GM23338 (cell line): ENCODE measurements at regions not wholly inside any gene's neighbourhood (a gene's known extent, or its start where the extent isn't known, plus 50 kb on each side); places are given as distances from the start of the nearest gene placed in this dataset.

Experiments used
- ATAC-seq: fragments of 200-7000 bp; cut with Tn5 transposase; 3 replicates; pipeline ENCODE4 v1.9.1; 2020
- DNase-seq: peaks from one replicate; pipeline ENCODE4 v3.0.0-alpha.2; 2015; ENCODE audit warnings: low spot score
- H2AFZ ChIP-seq: fragments of 200-600 bp; sonication (generic); 2 replicates; pipeline ENCODE4 v1.8.0; 2016; ENCODE audit warnings: antibody characterized with exemption, mild to moderate bottlenecking, moderate library complexity
- H3F3A ChIP-seq: fragments of 200-600 bp; sonication (generic); replicated peaks from 2 replicates; pipeline ENCODE4 v1.8.0; 2017; ENCODE audit warnings: antibody characterized with exemption, mixed run types, low read depth
- H3K27ac ChIP-seq: fragments of 200-600 bp; sonication (generic); 2 replicates; pipeline ENCODE4 v1.6.1; 2016; ENCODE audit warnings: low read depth
- H3K27me3 ChIP-seq: fragments of 200-600 bp; sonication (generic); 2 replicates; pipeline ENCODE4 v1.8.0; 2016; ENCODE audit warnings: mild to moderate bottlenecking, mixed run types, moderate library complexity; ENCODE audit not compliant: insufficient read depth
- H3K36me3 ChIP-seq: fragments of 200-600 bp; sonication (generic); 2 replicates; pipeline ENCODE4 v1.8.0; 2016; ENCODE audit warnings: mild to moderate bottlenecking; ENCODE audit not compliant: insufficient read depth
- H3K4me1 ChIP-seq: fragments of 200-600 bp; sonication (generic); 2 replicates; pipeline ENCODE4 v1.8.0; 2016; ENCODE audit warnings: mild to moderate bottlenecking, moderate library complexity; ENCODE audit not compliant: insufficient read depth
- H3K4me2 ChIP-seq: fragments of 200-600 bp; sonication (generic); 2 replicates; pipeline ENCODE4 v1.7.1; 2017; ENCODE audit warnings: mixed run types
- H3K4me3 ChIP-seq: fragments of 200-600 bp; sonication (generic); 2 replicates; pipeline ENCODE4 v1.6.1; 2016; ENCODE audit warnings: mixed run types
- H3K79me2 ChIP-seq: fragments of 200-600 bp; sonication (generic); replicated peaks from 2 replicates; pipeline ENCODE4 v1.8.0; 2017; ENCODE audit warnings: mild to moderate bottlenecking; ENCODE audit not compliant: insufficient read depth
- H3K9me2 ChIP-seq: fragments of 200-600 bp; sonication (generic); 2 replicates; pipeline ENCODE4 v1.8.0; 2017; ENCODE audit not compliant: insufficient read depth
- H4K20me1 ChIP-seq: fragments of 200-600 bp; sonication (generic); replicated peaks from 2 replicates; pipeline ENCODE4 v1.8.0; 2017; ENCODE audit warnings: mild to moderate bottlenecking; ENCODE audit not compliant: insufficient read depth
- H3K27ac Mint-ChIP-seq: 2 replicates; pipeline ENCODE4 v1.8.0; 2020; ENCODE audit warnings: inconsistent platforms, mild to moderate bottlenecking, moderate library complexity, mixed read lengths
- H3K27me3 Mint-ChIP-seq: 3 replicates; pipeline ENCODE4 v1.8.0; 2022; ENCODE audit warnings: low read depth, mild to moderate bottlenecking, moderate library complexity, mixed read lengths, inconsistent platforms; ENCODE audit not compliant: insufficient read depth, poor library complexity
- H3K36me3 Mint-ChIP-seq: 3 replicates; pipeline ENCODE4 v1.8.0; 2021; ENCODE audit warnings: low read depth, mild to moderate bottlenecking, inconsistent platforms, moderate library complexity, mixed read lengths
- H3K4me1 Mint-ChIP-seq: 3 replicates; pipeline ENCODE4 v1.8.0; 2020; ENCODE audit warnings: mild to moderate bottlenecking, inconsistent platforms, mixed read lengths
- H3K4me3 Mint-ChIP-seq: 3 replicates; pipeline ENCODE4 v1.8.0; 2021; ENCODE audit warnings: moderate library complexity, mild to moderate bottlenecking, inconsistent platforms, mixed read lengths
- H3K9me3 Mint-ChIP-seq: 3 replicates; pipeline ENCODE4 v1.8.0; 2020; ENCODE audit warnings: moderate library complexity, mild to moderate bottlenecking, inconsistent platforms, mixed read lengths
- CREB1 ChIP-seq: fragments of 250-450 bp; sonication (Bioruptor Pico); IDR thresholded peaks from 2 replicates; pipeline ENCODE4 v1.5.0; 2020; ENCODE audit warnings: low read depth, mild to moderate bottlenecking, moderate library complexity
- CTCF ChIP-seq, 2 experiments: fragments of 200-600 bp in 1 of 2; sonication (generic) in 1 of 2; conservative IDR thresholded peaks; 2 replicates each; pipeline versions ENCODE4 v1.5.1 to v1.6.1; 2016 to 2017; ENCODE audit warnings: antibody characterized with exemption in 2 of 2, low read depth in 2 of 2, mild to moderate bottlenecking in 2 of 2, moderate library complexity in 1 of 2
- EZH2 ChIP-seq: fragments of 200-600 bp; sonication (generic); IDR thresholded peaks from one replicate; pipeline ENCODE4 v1.8.0; 2017; ENCODE audit warnings: antibody characterized with exemption, mild to moderate bottlenecking, low read depth; ENCODE audit not compliant: unreplicated experiment
- EZH2phosphoT487 ChIP-seq: fragments of 200-600 bp; sonication (generic); IDR thresholded peaks from one replicate; pipeline ENCODE4 v1.8.1; 2018; ENCODE audit warnings: antibody characterized with exemption; ENCODE audit not compliant: unreplicated experiment
- JUNB ChIP-seq: IDR thresholded peaks from one replicate; pipeline ENCODE4 v1.6.1; 2016; ENCODE audit warnings: antibody characterized with exemption; ENCODE audit not compliant: unreplicated experiment
- NANOG ChIP-seq: IDR thresholded peaks from 2 replicates; pipeline ENCODE4 v1.6.1; 2016; ENCODE audit warnings: antibody characterized with exemption, borderline replicate concordance
- POLR2AphosphoS5 ChIP-seq: IDR thresholded peaks from 2 replicates; pipeline ENCODE4 v1.6.1; 2016; ENCODE audit warnings: antibody characterized with exemption, low read depth
- STAT1 ChIP-seq: IDR thresholded peaks from one replicate; pipeline ENCODE4 v1.6.1; 2016; ENCODE audit warnings: antibody characterized with exemption; ENCODE audit not compliant: unreplicated experiment
- ZNF114 ChIP-seq: fragments of 250-450 bp; sonication (Bioruptor Pico); IDR thresholded peaks from 2 replicates; pipeline ENCODE4 v1.5.0; 2020; ENCODE audit warnings: mild to moderate bottlenecking, moderate library complexity
- ZNF331 ChIP-seq: fragments of 250-450 bp; sonication (Bioruptor Pico); IDR thresholded peaks from 2 replicates; pipeline ENCODE4 v1.5.0; 2020; ENCODE audit warnings: low read depth, mild to moderate bottlenecking, moderate library complexity
- TF ChIP-seq, protein P1 (sequence below): fragments of 250-450 bp; sonication (Bioruptor Pico); IDR thresholded peaks from 2 replicates; pipeline ENCODE4 v1.5.0; 2020; ENCODE audit warnings: mild to moderate bottlenecking, moderate library complexity
- TF ChIP-seq, protein P2 (sequence below): IDR thresholded peaks from one replicate; pipeline ENCODE4 v1.6.1; 2018; ENCODE audit warnings: antibody characterized with exemption; ENCODE audit not compliant: unreplicated experiment
- TF ChIP-seq, protein P3 (sequence below): IDR thresholded peaks from 2 replicates; pipeline ENCODE4 v1.6.1; 2016; ENCODE audit warnings: antibody characterized with exemption

GRCh38 chr1:216894494-216894893, 171.3 kb upstream of the ESRRG start (continued):
- TF ChIP-seq, protein P1, sequence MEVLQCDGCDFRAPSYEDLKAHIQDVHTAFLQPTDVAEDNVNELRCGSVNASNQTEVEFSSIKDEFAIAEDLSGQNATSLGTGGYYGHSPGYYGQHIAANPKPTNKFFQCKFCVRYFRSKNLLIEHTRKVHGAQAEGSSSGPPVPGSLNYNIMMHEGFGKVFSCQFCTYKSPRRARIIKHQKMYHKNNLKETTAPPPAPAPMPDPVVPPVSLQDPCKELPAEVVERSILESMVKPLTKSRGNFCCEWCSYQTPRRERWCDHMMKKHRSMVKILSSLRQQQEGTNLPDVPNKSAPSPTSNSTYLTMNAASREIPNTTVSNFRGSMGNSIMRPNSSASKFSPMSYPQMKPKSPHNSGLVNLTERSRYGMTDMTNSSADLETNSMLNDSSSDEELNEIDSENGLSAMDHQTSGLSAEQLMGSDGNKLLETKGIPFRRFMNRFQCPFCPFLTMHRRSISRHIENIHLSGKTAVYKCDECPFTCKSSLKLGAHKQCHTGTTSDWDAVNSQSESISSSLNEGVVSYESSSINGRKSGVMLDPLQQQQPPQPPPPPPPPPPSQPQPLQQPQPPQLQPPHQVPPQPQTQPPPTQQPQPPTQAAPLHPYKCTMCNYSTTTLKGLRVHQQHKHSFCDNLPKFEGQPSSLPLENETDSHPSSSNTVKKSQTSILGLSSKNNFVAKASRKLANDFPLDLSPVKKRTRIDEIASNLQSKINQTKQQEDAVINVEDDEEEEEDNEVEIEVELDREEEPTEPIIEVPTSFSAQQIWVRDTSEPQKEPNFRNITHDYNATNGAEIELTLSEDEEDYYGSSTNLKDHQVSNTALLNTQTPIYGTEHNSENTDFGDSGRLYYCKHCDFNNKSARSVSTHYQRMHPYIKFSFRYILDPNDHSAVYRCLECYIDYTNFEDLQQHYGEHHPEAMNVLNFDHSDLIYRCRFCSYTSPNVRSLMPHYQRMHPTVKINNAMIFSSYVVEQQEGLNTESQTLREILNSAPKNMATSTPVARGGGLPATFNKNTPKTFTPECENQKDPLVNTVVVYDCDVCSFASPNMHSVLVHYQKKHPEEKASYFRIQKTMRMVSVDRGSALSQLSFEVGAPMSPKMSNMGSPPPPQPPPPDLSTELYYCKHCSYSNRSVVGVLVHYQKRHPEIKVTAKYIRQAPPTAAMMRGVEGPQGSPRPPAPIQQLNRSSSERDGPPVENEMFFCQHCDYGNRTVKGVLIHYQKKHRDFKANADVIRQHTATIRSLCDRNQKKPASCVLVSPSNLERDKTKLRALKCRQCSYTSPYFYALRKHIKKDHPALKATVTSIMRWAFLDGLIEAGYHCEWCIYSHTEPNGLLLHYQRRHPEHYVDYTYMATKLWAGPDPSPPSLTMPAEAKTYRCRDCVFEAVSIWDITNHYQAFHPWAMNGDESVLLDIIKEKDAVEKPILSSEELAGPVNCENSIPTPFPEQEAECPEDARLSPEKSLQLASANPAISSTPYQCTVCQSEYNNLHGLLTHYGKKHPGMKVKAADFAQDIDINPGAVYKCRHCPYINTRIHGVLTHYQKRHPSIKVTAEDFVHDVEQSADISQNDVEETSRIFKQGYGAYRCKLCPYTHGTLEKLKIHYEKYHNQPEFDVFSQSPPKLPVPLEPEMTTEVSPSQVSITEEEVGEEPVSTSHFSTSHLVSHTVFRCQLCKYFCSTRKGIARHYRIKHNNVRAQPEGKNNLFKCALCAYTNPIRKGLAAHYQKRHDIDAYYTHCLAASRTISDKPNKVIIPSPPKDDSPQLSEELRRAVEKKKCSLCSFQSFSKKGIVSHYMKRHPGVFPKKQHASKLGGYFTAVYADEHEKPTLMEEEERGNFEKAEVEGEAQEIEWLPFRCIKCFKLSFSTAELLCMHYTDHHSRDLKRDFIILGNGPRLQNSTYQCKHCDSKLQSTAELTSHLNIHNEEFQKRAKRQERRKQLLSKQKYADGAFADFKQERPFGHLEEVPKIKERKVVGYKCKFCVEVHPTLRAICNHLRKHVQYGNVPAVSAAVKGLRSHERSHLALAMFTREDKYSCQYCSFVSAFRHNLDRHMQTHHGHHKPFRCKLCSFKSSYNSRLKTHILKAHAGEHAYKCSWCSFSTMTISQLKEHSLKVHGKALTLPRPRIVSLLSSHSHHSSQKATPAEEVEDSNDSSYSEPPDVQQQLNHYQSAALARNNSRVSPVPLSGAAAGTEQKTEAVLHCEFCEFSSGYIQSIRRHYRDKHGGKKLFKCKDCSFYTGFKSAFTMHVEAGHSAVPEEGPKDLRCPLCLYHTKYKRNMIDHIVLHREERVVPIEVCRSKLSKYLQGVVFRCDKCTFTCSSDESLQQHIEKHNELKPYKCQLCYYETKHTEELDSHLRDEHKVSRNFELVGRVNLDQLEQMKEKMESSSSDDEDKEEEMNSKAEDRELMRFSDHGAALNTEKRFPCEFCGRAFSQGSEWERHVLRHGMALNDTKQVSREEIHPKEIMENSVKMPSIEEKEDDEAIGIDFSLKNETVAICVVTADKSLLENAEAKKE (CRISPR knock-in tag) = no peak
- no peak for TF ChIP-seq CREB1 (CRISPR knock-in tag)

- Histone ChIP-seq H3K27ac (no peak overlapping the region), H3K4me2 (no peak overlapping the region), H3K79me2 (no peaks in the 10 kb centered on the region), H3K4me3 (no peak overlapping the region), H3K9me2 (no peaks in the 10 kb centered on the region), H3K27me3 (no peaks in the 10 kb centered on the region), H3K4me1 (peaks cover 16% of the 10 kb centered on the region; the same call in 1 of the 2 replicates), H3K36me3 (no peaks in the 10 kb centered on the region), H4K20me1 (no peaks in the 10 kb centered on the region), H2AFZ (0 out of 2 replicates have a peak overlapping the region, but pooled peaks have one; percentile 11), H3F3A (no peaks in the 10 kb centered on the region)
- ATAC-seq (no peak), DNase-seq (no peak)
- H3K36me3 Mint-ChIP-seq = no peaks in the 10 kb centered on the region
- H3K9me3 Mint-ChIP-seq = no peaks in the 10 kb centered on the region
- peaks cover 20% of the 10 kb centered on the region for H3K4me1 Mint-ChIP-seq
- H3K27ac Mint-ChIP-seq = no peak overlapping the region
- no peaks in the 10 kb centered on the region for H3K27me3 Mint-ChIP-seq
- no peak overlapping the region for H3K4me3 Mint-ChIP-seq
- TF ChIP-seq EZH2phosphoT487 (no peak), ZNF114 (CRISPR knock-in tag) (no peak), JUNB (no peak), CREB1 (CRISPR knock-in tag) (no peak), NANOG (no peak), ZNF331 (CRISPR knock-in tag) (no peak), STAT1 (no peak), CTCF (conservative IDR thresholded peaks at IDR 0.05; ENCODE audit: low read depth in 2 of 2) (no peak), POLR2AphosphoS5 (no peak), EZH2 (no peak)
- TF ChIP-seq, protein P2, sequence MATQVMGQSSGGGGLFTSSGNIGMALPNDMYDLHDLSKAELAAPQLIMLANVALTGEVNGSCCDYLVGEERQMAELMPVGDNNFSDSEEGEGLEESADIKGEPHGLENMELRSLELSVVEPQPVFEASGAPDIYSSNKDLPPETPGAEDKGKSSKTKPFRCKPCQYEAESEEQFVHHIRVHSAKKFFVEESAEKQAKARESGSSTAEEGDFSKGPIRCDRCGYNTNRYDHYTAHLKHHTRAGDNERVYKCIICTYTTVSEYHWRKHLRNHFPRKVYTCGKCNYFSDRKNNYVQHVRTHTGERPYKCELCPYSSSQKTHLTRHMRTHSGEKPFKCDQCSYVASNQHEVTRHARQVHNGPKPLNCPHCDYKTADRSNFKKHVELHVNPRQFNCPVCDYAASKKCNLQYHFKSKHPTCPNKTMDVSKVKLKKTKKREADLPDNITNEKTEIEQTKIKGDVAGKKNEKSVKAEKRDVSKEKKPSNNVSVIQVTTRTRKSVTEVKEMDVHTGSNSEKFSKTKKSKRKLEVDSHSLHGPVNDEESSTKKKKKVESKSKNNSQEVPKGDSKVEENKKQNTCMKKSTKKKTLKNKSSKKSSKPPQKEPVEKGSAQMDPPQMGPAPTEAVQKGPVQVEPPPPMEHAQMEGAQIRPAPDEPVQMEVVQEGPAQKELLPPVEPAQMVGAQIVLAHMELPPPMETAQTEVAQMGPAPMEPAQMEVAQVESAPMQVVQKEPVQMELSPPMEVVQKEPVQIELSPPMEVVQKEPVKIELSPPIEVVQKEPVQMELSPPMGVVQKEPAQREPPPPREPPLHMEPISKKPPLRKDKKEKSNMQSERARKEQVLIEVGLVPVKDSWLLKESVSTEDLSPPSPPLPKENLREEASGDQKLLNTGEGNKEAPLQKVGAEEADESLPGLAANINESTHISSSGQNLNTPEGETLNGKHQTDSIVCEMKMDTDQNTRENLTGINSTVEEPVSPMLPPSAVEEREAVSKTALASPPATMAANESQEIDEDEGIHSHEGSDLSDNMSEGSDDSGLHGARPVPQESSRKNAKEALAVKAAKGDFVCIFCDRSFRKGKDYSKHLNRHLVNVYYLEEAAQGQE = no peak
- TF ChIP-seq, protein P3, sequence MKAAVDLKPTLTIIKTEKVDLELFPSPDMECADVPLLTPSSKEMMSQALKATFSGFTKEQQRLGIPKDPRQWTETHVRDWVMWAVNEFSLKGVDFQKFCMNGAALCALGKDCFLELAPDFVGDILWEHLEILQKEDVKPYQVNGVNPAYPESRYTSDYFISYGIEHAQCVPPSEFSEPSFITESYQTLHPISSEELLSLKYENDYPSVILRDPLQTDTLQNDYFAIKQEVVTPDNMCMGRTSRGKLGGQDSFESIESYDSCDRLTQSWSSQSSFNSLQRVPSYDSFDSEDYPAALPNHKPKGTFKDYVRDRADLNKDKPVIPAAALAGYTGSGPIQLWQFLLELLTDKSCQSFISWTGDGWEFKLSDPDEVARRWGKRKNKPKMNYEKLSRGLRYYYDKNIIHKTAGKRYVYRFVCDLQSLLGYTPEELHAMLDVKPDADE = no peak
Observed at GRCh38 chr1:216892581-216893160, 169.4 kb upstream of the ESRRG start.
